SK-N-MC (cell line): ENCODE measurements at regions not wholly inside any gene's neighbourhood (a gene's known extent, or its start where the extent isn't known, plus 50 kb on each side); places are given as distances from the start of the nearest gene placed in this dataset.
"Not testable (repeated sequence)": the region's sequence is repeated elsewhere in the genome, so short reads cannot be mapped to it uniquely, and the experiment has no call there.

Experiments
- DNase-seq: peaks from one replicate; pipeline ENCODE4 v3.0.0-alpha.2; 2011; ENCODE audit warnings: low read depth, low spot score
- H3K27ac ChIP-seq: fragments of 200-600 bp; sonication (generic); 2 replicates; pipeline ENCODE4 v1.5.1; 2016; ENCODE audit warnings: mixed run types
- H3K36me3 ChIP-seq: fragments of 200-600 bp; sonication (generic); 2 replicates; pipeline ENCODE4 v1.6.1; 2017; ENCODE audit warnings: antibody characterized with exemption, low read length, mixed read lengths; ENCODE audit not compliant: insufficient read depth
- H3K4me3 ChIP-seq: fragments of 200-600 bp; sonication (generic); 2 replicates; pipeline ENCODE4 v1.5.1; 2016
- H3K9ac ChIP-seq: fragments of 200-600 bp; sonication (generic); 2 replicates; pipeline ENCODE4 v1.8.0; 2017; ENCODE audit warnings: mixed run types, mixed read lengths; ENCODE audit not compliant: insufficient read length
- H3K9me3 ChIP-seq: fragments of 200-600 bp; sonication (generic); 2 replicates; pipeline ENCODE4 v1.6.1; 2017; ENCODE audit warnings: low read depth, mild to moderate bottlenecking, antibody characterized with exemption, low read length, moderate library complexity, mixed read lengths
- EZH2 ChIP-seq: fragments of 200-600 bp; sonication (generic); IDR thresholded peaks from one replicate; pipeline ENCODE4 v1.6.1; 2017; ENCODE audit warnings: antibody characterized with exemption
- FOXP2 ChIP-seq: optimal IDR thresholded peaks from 2 replicates; pipeline ENCODE3; 2011; ENCODE audit warnings: mild to moderate bottlenecking, moderate library complexity; ENCODE audit not compliant: insufficient read depth; ENCODE audit errors: extremely low read length, control extremely low read depth
- POLR2AphosphoS5 ChIP-seq: IDR thresholded peaks from 2 replicates; pipeline ENCODE4 v1.6.1; 2012; ENCODE audit warnings: mild to moderate bottlenecking, low read depth, low read length, borderline replicate concordance

- H3K9me3 ChIP-seq, result no peaks in the 10 kb centered on the region
- no peak for TF ChIP-seq EZH2
- no peak for TF ChIP-seq POLR2AphosphoS5
- no peak for TF ChIP-seq FOXP2
- H3K27ac ChIP-seq, result no peak overlapping the region
- no peaks in the 10 kb centered on the region for H3K36me3 ChIP-seq
- H3K4me3 ChIP-seq, result no peak overlapping the region
- no peak overlapping the region for H3K9ac ChIP-seq
- no peak for DNase-seq
These were observed 161.5 kb upstream of the HEY2 start for GRCh38 chr6:125587666-125588632.

- not testable (repeated sequence) for DNase-seq, H3K4me3 ChIP-seq, H3K36me3 ChIP-seq, H3K9me3 ChIP-seq, H3K27ac ChIP-seq, H3K9ac ChIP-seq
These were observed 157.6 kb upstream of the HEY2 start for GRCh38 chr6:125591796-125592195.

- Histone ChIP-seq H3K27ac (no peak overlapping the region), H3K4me3 (no peak overlapping the region), H3K9me3 (no peaks in the 10 kb centered on the region), H3K9ac (no peak overlapping the region), H3K36me3 (no peaks in the 10 kb centered on the region)
- no peak for TF ChIP-seq EZH2
- DNase-seq, result no peak
These were observed 155.7 kb upstream of the HEY2 start for GRCh38 chr6:125593746-125594145.

GRCh38 chr6:125596020-125596419 is 153.4 kb upstream of the HEY2 start:
- no peak for TF ChIP-seq EZH2
- no peak for TF ChIP-seq FOXP2
- TF ChIP-seq POLR2AphosphoS5, result no peak
- DNase-seq, result no peak
- Histone ChIP-seq H3K9me3 (no peaks in the 10 kb centered on the region), H3K9ac (no peak overlapping the region), H3K36me3 (no peaks in the 10 kb centered on the region), H3K4me3 (no peak overlapping the region), H3K27ac (no peak overlapping the region)

GRCh38 chr6:125597411-125598253 is 151.8 kb upstream of the HEY2 start:
- H3K4me3 ChIP-seq, result 0 out of 2 replicates have a peak overlapping the region, but pooled peaks have one; percentile 2
- DNase-seq, result peak; percentile 51

GRCh38 chr6:125598422-125598821 is 151.0 kb upstream of the HEY2 start:
- Histone ChIP-seq H3K27ac (no peak overlapping the region), H3K9me3 (no peaks in the 10 kb centered on the region), H3K9ac (no peak overlapping the region), H3K4me3 (no peak overlapping the region), H3K36me3 (no peaks in the 10 kb centered on the region)
- TF ChIP-seq POLR2AphosphoS5 (no peak), EZH2 (no peak), FOXP2 (no peak)
- DNase-seq, result no peak

More at GRCh38 chr6:125597411-125598253, 151.8 kb upstream of the HEY2 start:
- no peak for TF ChIP-seq EZH2
- TF ChIP-seq POLR2AphosphoS5, result no peak
- no peak for TF ChIP-seq FOXP2
- H3K27ac ChIP-seq, result no peak overlapping the region
- H3K36me3 ChIP-seq, result no peaks in the 10 kb centered on the region
- no peaks in the 10 kb centered on the region for H3K9me3 ChIP-seq
- no peak overlapping the region for H3K9ac ChIP-seq

GRCh38 chr6:125604257-125604656 is 145.2 kb upstream of the HEY2 start:
- H3K27ac ChIP-seq, result no peak overlapping the region
- no peaks in the 10 kb centered on the region for H3K9me3 ChIP-seq
- TF ChIP-seq POLR2AphosphoS5, result no peak
- no peak for TF ChIP-seq FOXP2
- no peak for TF ChIP-seq EZH2
- no peaks in the 10 kb centered on the region for H3K36me3 ChIP-seq
- no peak overlapping the region for H3K9ac ChIP-seq
- no peak overlapping the region for H3K4me3 ChIP-seq
- DNase-seq, result no peak

GRCh38 chr6:125611573-125612344 is 137.7 kb upstream of the HEY2 start:
- Histone ChIP-seq H3K9ac (no peak overlapping the region), H3K9me3 (no peaks in the 10 kb centered on the region), H3K4me3 (no peak overlapping the region), H3K36me3 (no peaks in the 10 kb centered on the region), H3K27ac (no peak overlapping the region)
- no peak for DNase-seq
- no peak for TF ChIP-seq EZH2
- TF ChIP-seq POLR2AphosphoS5, result no peak
- TF ChIP-seq FOXP2, result no peak
